Astrocyte of the cerebellum (primary cell): ENCODE measurements at regions not wholly inside any gene's neighbourhood (a gene's known extent, or its start where the extent isn't known, plus 50 kb on each side); places are given as distances from the start of the nearest gene placed in this dataset.

ENCODE experiments used
- DNase-seq: peaks from one replicate; pipeline ENCODE4 v3.0.0-alpha.2; 2011; ENCODE audit warnings: low read depth
- H3K4me3 ChIP-seq: 2 replicates; pipeline ENCODE4 v1.5.1; 2011; ENCODE audit warnings: mild to moderate bottlenecking, low read depth, low read length, moderate library complexity
- CTCF ChIP-seq: IDR thresholded peaks from 2 replicates; pipeline ENCODE4 v1.5.1; 2012; ENCODE audit warnings: low read length, low read depth, moderate library complexity, mild to moderate bottlenecking; ENCODE audit errors: missing control alignments
- in situ Hi-C: cut with HindIII; loops from 2 replicates; pipeline ENCODE4 v1.10.0; 2017; ENCODE audit warnings: low sequenced_read_pairs

GRCh38 chr10:131679926-131680325 is 220.9 kb upstream of the PPP2R2D start:
- H3K4me3 ChIP-seq, result no peak overlapping the region
- no peak for DNase-seq
- TF ChIP-seq CTCF, result no peak
- in situ Hi-C loops, result no loop called here

GRCh38 chr10:131681122-131681521 is 219.7 kb upstream of the PPP2R2D start:
- H3K4me3 ChIP-seq, result no peak overlapping the region
- TF ChIP-seq CTCF, result no peak
- DNase-seq, result no peak
- in situ Hi-C loops, result no loop called here

GRCh38 chr10:131681656-131682055 is 219.2 kb upstream of the PPP2R2D start:
- no peak for TF ChIP-seq CTCF
- DNase-seq, result no peak
- in situ Hi-C loops, result no loop called here
- no peak overlapping the region for H3K4me3 ChIP-seq

- DNase-seq, result no peak
- in situ Hi-C loops, result no loop called here
- H3K4me3 ChIP-seq, result no peak overlapping the region
- no peak for TF ChIP-seq CTCF
These were observed 218.4 kb upstream of the PPP2R2D start for GRCh38 chr10:131682271-131682962.

GRCh38 chr10:131683281-131683861 is 217.4 kb upstream of the PPP2R2D start:
- in situ Hi-C loops, result no loop called here
- TF ChIP-seq CTCF, result no peak
- no peak for DNase-seq
- H3K4me3 ChIP-seq, result no peak overlapping the region

GRCh38 chr10:131683941-131684340 is 216.9 kb upstream of the PPP2R2D start:
- H3K4me3 ChIP-seq, result no peak overlapping the region
- no peak for TF ChIP-seq CTCF
- no peak for DNase-seq
- in situ Hi-C loops, result no loop called here

GRCh38 chr10:131685007-131685406 is 215.8 kb upstream of the PPP2R2D start:
- in situ Hi-C loops, result no loop called here
- H3K4me3 ChIP-seq, result no peak overlapping the region
- no peak for DNase-seq
- no peak for TF ChIP-seq CTCF
